ENCODE measurements at regions not wholly inside any gene's neighbourhood (a gene's known extent, or its start where the extent isn't known, plus 50 kb on each side); places are given as distances from the start of the nearest gene placed in this dataset.

GRCh38 chr2:200223205-200223784 lies 83.2 kb upstream of the SPATS2L start:
- ChIA-PET POLR2A (no interaction called here), CTCF (ENCODE audit: unreplicated experiment) (no interaction called here)
- intact Hi-C loops (cut with micrococcal nuclease; ENCODE audit: unreplicated experiment): no loop called here
- BruUV-seq (replicated peaks): no TSS peak
- Histone ChIP-seq H3K79me2 (ENCODE audit: insufficient read depth, low read depth, low read length) (no peaks in the 10 kb centered on the region), H3K4me1 (ENCODE audit: insufficient read depth, low read length, poor library complexity, severe bottlenecking) (no peaks in the 10 kb centered on the region), H3K4me2 (ENCODE audit: low read length) (no peak overlapping the region), H3K36me3 (ENCODE audit: insufficient read depth, low read length) (no peaks in the 10 kb centered on the region), H3K9me3 (ENCODE audit: low read length) (no peaks in the 10 kb centered on the region), H4K20me1 (ENCODE audit: insufficient read depth, low read length) (no peaks in the 10 kb centered on the region), H3K9me2 (ENCODE audit: insufficient read depth, low read length) (no peaks in the 10 kb centered on the region), H3K4me3 (ENCODE audit: low read depth, low read length, poor library complexity, severe bottlenecking) (no peak overlapping the region), H3K27ac (ENCODE audit: low read depth, low read length, poor library complexity, severe bottlenecking) (no peak overlapping the region), H2AFZ (ENCODE audit: low read length) (no peak overlapping the region)
- no peak for DNase-seq (ENCODE audit: low spot score)
- TF ChIP-seq CTCF (conservative IDR thresholded peaks at IDR 0.05; ENCODE audit: low read length): no peak
- no peak for TF ChIP-seq EZH2phosphoT487 (IDR thresholded peaks at IDR 0.05; ENCODE audit: borderline replicate concordance, low read depth, low read length)

DNA sequence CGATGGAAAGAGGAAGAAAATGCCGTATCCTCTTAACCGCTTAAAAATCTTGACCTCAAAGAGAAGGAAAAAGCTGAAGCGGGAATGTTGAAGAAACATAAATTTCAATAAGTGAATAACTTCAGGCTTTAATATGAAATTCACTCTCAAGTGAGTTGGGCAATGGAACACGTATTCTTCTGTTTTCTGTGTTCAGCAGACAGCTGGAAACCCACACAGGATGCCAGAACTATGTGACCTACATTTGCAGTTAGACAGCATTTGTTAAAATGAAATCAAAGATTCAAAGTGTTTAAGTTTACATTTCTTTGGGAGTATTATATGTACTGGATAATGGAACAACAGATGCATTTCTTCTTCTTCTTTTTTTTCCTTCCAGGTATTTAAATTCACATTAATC lies 80.5 kb upstream of the SPATS2L start:
- intact Hi-C loops (cut with micrococcal nuclease; ENCODE audit: unreplicated experiment): no loop called here
- TF ChIP-seq EZH2phosphoT487 (IDR thresholded peaks at IDR 0.05; ENCODE audit: borderline replicate concordance, low read depth, low read length) (no peak), CTCF (conservative IDR thresholded peaks at IDR 0.05; ENCODE audit: low read length) (no peak)
- H4K20me1 ChIP-seq (ENCODE audit: insufficient read depth, low read length): no peaks in the 10 kb centered on the region
- H3K4me3 ChIP-seq (ENCODE audit: low read depth, low read length, poor library complexity, severe bottlenecking): no peak overlapping the region
- ChIA-PET CTCF (ENCODE audit: unreplicated experiment) (no interaction called here), POLR2A (no interaction called here)
- H3K4me2 ChIP-seq (ENCODE audit: low read length): no peak overlapping the region
- no peaks in the 10 kb centered on the region for H3K9me3 ChIP-seq (ENCODE audit: low read length)
- no peaks in the 10 kb centered on the region for H3K36me3 ChIP-seq (ENCODE audit: insufficient read depth, low read length)
- H2AFZ ChIP-seq (ENCODE audit: low read length): no peak overlapping the region
- H3K79me2 ChIP-seq (ENCODE audit: insufficient read depth, low read depth, low read length): no peaks in the 10 kb centered on the region
- DNase-seq (ENCODE audit: low spot score): no peak
- BruUV-seq (replicated peaks): no TSS peak
- H3K9me2 ChIP-seq (ENCODE audit: insufficient read depth, low read length): no peaks in the 10 kb centered on the region
- H3K4me1 ChIP-seq (ENCODE audit: insufficient read depth, low read length, poor library complexity, severe bottlenecking): no peaks in the 10 kb centered on the region
- H3K27ac ChIP-seq (ENCODE audit: low read depth, low read length, poor library complexity, severe bottlenecking): no peak overlapping the region

GRCh38 chr2:200226451-200227426 lies 79.8 kb upstream of the SPATS2L start:
- no peak for TF ChIP-seq EZH2phosphoT487 (IDR thresholded peaks at IDR 0.05; ENCODE audit: borderline replicate concordance, low read depth, low read length)
- H3K9me2 ChIP-seq (ENCODE audit: insufficient read depth, low read length): no peaks in the 10 kb centered on the region
- no peak overlapping the region for H3K4me2 ChIP-seq (ENCODE audit: low read length)
- no peaks in the 10 kb centered on the region for H3K79me2 ChIP-seq (ENCODE audit: insufficient read depth, low read depth, low read length)
- intact Hi-C loops (cut with micrococcal nuclease; ENCODE audit: unreplicated experiment): no loop called here
- no peaks in the 10 kb centered on the region for H4K20me1 ChIP-seq (ENCODE audit: insufficient read depth, low read length)
- no peak overlapping the region for H3K27ac ChIP-seq (ENCODE audit: low read depth, low read length, poor library complexity, severe bottlenecking)
- no peak overlapping the region for H3K4me3 ChIP-seq (ENCODE audit: low read depth, low read length, poor library complexity, severe bottlenecking)
- H3K9me3 ChIP-seq (ENCODE audit: low read length): no peaks in the 10 kb centered on the region
- ChIA-PET POLR2A (interaction anchor here (1.4 kb wide), 1 partner anchor 10 kb away, joined by 5 read pairs; no protein-coding TSS in a partner anchor), CTCF (ENCODE audit: unreplicated experiment) (no interaction called here)
- no peak for DNase-seq (ENCODE audit: low spot score)
- H3K4me1 ChIP-seq (ENCODE audit: insufficient read depth, low read length, poor library complexity, severe bottlenecking): no peaks in the 10 kb centered on the region
- no TSS peak for BruUV-seq (replicated peaks)
- no peak overlapping the region for H2AFZ ChIP-seq (ENCODE audit: low read length)
- no peaks in the 10 kb centered on the region for H3K36me3 ChIP-seq (ENCODE audit: insufficient read depth, low read length)

Measured in OCI-LY7 (cell line).